ENCODE measurements at regions not wholly inside any gene's neighbourhood (a gene's known extent, or its start where the extent isn't known, plus 50 kb on each side); places are given as distances from the start of the nearest gene placed in this dataset.

DNA sequence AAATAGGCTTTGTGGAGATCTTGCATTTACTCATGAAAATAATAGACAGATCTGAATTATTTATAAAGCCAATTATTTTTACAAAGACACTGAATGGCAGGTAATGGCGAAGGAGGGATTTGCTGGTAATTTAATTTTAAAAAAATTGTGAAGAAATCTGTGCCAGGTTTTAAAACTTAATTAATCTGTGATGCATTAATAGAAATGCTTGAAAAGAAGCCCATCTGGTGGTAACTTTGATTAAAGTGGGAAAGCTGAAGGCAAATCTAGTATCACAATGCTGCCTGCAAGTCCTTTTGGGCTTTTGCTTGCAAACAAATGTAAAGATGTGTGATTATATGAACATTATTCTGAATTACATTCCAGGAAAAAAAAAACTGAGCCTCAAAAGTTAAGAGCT lies 433.2 kb upstream of the DEPDC1 start:
- no peak for DNase-seq (ENCODE audit: low read depth in 2 of 2)
- TF ChIP-seq, protein P1, sequence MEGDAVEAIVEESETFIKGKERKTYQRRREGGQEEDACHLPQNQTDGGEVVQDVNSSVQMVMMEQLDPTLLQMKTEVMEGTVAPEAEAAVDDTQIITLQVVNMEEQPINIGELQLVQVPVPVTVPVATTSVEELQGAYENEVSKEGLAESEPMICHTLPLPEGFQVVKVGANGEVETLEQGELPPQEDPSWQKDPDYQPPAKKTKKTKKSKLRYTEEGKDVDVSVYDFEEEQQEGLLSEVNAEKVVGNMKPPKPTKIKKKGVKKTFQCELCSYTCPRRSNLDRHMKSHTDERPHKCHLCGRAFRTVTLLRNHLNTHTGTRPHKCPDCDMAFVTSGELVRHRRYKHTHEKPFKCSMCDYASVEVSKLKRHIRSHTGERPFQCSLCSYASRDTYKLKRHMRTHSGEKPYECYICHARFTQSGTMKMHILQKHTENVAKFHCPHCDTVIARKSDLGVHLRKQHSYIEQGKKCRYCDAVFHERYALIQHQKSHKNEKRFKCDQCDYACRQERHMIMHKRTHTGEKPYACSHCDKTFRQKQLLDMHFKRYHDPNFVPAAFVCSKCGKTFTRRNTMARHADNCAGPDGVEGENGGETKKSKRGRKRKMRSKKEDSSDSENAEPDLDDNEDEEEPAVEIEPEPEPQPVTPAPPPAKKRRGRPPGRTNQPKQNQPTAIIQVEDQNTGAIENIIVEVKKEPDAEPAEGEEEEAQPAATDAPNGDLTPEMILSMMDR (IDR thresholded peaks at IDR 0.05; ENCODE audit: low read depth, low read length), result no peak
- no peak overlapping the region for H3K4me3 ChIP-seq (replicated peaks in 1 of 2; ENCODE audit: low read depth in 2 of 2, low read length in 2 of 2)

DNA sequence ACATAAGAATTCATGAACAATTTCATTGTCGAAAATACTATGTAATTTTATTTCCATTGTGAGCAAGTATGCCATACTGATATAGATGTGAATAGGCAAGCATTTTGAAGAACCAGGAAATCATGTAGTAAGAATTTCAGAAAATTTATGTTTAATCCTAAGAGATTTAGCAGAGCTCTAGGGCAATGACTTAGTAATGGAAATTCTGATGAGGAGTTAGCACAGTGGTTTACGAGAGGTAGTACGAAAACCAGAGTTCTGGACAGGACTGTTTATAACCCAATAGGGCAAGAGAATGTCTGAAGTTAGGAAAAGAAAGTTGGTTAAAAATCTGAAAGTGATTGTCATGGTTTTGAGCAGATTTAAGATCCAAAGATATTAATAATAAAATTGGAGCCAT lies 439.6 kb upstream of the DEPDC1 start:
- H3K4me3 ChIP-seq (replicated peaks in 1 of 2; ENCODE audit: low read depth in 2 of 2, low read length in 2 of 2), result no peak overlapping the region
- TF ChIP-seq, protein P1 (IDR thresholded peaks at IDR 0.05; ENCODE audit: low read depth, low read length), result no peak
- no peak for DNase-seq (ENCODE audit: low read depth in 2 of 2)

DNA sequence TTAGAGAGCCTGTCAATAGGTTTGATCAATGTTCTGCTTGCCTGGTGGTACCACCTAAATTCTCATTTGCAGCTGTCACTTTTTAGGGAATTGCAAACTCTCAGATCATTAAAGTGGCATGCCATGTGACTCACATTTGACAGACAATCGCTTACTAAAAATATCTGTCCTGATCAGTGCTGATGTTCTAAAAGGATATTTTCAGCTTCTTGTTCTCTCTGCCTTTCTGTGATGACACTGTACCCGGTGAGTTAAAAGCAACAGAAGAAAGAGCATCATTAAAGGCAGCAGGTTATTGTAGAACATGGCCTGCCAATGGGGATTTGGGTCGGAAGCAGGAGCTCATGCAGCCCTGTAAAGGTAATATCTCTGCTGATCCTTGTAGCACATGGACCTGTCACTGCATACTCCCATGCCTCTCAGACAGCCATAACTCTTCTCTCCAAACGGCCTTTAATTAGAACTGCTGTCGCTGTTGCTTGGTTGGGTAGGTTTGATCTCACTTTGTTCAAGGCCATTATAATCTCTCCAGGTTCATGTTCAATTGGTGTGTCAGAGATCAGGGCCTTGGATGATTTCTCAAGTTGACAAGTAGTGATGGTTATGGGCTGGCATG lies 441.3 kb upstream of the DEPDC1 start:
- no peak overlapping the region for H3K4me3 ChIP-seq (replicated peaks in 1 of 2; ENCODE audit: low read depth in 2 of 2, low read length in 2 of 2)
- no peak for DNase-seq (ENCODE audit: low read depth in 2 of 2)
- TF ChIP-seq, protein P1 (IDR thresholded peaks at IDR 0.05; ENCODE audit: low read depth, low read length), result no peak

DNA sequence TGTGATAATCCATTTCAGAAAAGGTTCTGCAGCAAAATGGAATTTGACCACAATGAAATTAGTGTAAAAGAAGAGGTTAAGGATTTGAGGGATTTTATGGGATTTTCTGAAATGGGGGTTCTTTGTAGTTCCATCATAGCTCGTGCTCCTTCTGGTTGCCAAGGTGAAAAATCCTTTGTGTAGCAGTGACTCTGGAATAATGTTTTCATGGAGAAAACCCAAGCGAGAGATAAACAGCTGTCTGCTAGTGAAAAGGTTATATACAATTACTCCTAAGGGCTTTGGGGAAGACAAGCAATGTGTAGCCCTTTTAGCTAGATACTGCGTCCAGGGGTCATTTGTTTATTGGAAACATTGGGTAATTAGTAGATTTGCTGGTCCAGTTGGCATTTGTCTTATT lies 453.2 kb upstream of the DEPDC1 start:
- DNase-seq (ENCODE audit: low read depth in 2 of 2), result no peak
- H3K4me3 ChIP-seq (replicated peaks in 1 of 2; ENCODE audit: low read depth in 2 of 2, low read length in 2 of 2), result no peak overlapping the region
- TF ChIP-seq, protein P1 (IDR thresholded peaks at IDR 0.05; ENCODE audit: low read depth, low read length), result no peak

DNA sequence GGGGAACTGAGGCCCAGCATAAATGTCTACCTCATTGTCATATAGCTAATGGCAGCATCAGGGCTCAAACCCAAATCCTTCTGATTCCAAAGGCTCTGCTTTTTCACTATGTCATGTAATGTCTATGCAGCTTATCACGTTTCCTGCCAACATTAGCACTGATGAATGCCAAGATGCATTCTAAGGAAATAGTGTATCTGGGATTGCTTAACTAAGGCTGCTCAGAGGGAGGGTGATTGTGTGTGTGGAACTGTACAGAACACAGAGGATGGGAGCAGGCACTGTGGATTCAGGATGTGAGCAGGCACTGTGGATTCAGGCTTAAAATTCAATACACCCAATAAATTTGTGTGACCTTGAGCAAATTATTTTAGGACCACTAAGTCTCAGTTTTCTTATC lies 456.4 kb upstream of the DEPDC1 start:
- peak in 1 of 2 donors; percentile 37 for DNase-seq (ENCODE audit: low read depth in 2 of 2)
- TF ChIP-seq, protein P1 (IDR thresholded peaks at IDR 0.05; ENCODE audit: low read depth, low read length), result no peak
- H3K4me3 ChIP-seq (replicated peaks in 1 of 2; ENCODE audit: low read depth in 2 of 2, low read length in 2 of 2), result no peak overlapping the region

DNA sequence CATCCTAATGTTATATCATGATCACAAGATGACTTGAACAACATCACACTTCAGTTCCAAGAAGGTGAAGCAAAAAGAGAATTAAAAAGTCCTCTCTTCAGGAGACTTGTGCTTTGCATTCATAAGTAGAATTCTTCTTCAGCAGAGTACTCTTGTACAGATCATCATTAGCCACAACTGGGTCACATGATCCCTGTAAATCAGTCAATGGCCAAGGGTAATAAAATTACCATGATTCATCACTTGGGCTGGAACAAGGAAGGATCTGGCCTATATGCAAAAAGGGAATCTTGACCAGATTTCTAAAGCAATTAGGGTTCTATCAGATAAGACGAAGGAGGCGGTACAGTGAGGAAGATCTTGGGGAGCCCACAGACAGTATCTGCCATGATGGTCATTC lies 458.0 kb upstream of the DEPDC1 start:
- H3K4me3 ChIP-seq (replicated peaks in 1 of 2; ENCODE audit: low read depth in 2 of 2, low read length in 2 of 2), result no peak overlapping the region
- TF ChIP-seq, protein P1 (IDR thresholded peaks at IDR 0.05; ENCODE audit: low read depth, low read length), result no peak
- DNase-seq (ENCODE audit: low read depth in 2 of 2), result no peak

DNA sequence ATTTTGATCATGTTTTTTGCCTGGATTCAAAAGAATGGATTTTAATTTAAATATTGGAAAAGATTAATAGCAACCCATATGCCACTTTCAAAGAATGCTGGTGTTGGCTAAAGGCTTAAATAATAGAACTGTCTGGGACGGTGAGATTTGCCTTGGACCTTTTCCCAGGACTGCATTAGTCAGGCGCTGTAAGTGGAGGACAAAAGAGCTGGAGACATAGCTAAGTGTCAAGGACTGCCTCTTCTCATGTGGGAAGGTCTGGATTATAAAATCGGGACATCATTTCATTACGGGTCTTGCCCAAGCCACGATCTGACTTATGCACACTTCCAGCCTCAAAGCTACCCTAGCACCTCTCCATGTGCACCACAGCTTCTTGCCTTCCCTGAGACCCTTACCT lies 458.5 kb upstream of the DEPDC1 start:
- TF ChIP-seq, protein P1 (IDR thresholded peaks at IDR 0.05; ENCODE audit: low read depth, low read length), result no peak
- H3K4me3 ChIP-seq (replicated peaks in 1 of 2; ENCODE audit: low read depth in 2 of 2, low read length in 2 of 2), result no peak overlapping the region

More for the DNA sequence above, 458.5 kb upstream of the DEPDC1 start:
- peak in 1 of 2 donors; percentile 23 for DNase-seq (ENCODE audit: low read depth in 2 of 2)

Measured in cardiac fibroblast (primary cell).